C4-2B (cell line): ENCODE measurements at regions not wholly inside any gene's neighbourhood (a gene's known extent, or its start where the extent isn't known, plus 50 kb on each side); places are given as distances from the start of the nearest gene placed in this dataset.

Experiments used
- ZFX ChIP-seq: fragments of 450-650 bp; IDR thresholded peaks from 2 replicates; pipeline ENCODE4 v1.6.1; 2017
- TF ChIP-seq, protein P1 (sequence below): fragments of 450-650 bp; conservative IDR thresholded peaks from 2 replicates; pipeline ENCODE4 v1.5.1; 2017; ENCODE audit warnings: mild to moderate bottlenecking

DNA sequence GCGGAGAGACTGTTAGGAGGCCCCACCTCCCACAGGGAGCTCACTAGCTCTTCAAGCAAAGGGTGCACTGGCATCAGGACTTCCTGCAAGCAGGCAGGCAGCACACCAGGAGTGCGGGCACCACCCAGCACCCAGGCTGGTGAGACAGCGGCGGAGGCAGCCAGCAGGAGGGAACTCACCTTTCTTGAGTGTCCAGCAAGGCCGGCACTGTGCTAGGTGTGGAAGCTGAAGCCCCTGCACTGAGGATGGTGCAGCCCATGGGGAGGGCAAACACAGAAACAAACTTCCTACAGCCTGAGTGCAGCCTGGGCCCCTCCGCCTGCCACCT, 100.7 kb upstream of the ID2 start:
- TF ChIP-seq, protein P1, sequence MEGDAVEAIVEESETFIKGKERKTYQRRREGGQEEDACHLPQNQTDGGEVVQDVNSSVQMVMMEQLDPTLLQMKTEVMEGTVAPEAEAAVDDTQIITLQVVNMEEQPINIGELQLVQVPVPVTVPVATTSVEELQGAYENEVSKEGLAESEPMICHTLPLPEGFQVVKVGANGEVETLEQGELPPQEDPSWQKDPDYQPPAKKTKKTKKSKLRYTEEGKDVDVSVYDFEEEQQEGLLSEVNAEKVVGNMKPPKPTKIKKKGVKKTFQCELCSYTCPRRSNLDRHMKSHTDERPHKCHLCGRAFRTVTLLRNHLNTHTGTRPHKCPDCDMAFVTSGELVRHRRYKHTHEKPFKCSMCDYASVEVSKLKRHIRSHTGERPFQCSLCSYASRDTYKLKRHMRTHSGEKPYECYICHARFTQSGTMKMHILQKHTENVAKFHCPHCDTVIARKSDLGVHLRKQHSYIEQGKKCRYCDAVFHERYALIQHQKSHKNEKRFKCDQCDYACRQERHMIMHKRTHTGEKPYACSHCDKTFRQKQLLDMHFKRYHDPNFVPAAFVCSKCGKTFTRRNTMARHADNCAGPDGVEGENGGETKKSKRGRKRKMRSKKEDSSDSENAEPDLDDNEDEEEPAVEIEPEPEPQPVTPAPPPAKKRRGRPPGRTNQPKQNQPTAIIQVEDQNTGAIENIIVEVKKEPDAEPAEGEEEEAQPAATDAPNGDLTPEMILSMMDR: no peak
- no peak for TF ChIP-seq ZFX
